Mucosa of descending colon (tissue), 3 donors: ENCODE measurements at regions not wholly inside any gene's neighbourhood (a gene's known extent, or its start where the extent isn't known, plus 50 kb on each side); places are given as distances from the start of the nearest gene placed in this dataset.

Source experiments
- ATAC-seq: fragments of 200-7000 bp; cut with Tn5 transposase; one replicate; pipeline ENCODE4 v1.9.1; 2020; ENCODE audit warnings: mild to moderate bottlenecking, moderate library complexity
- DNase-seq, 3 donors: peaks; one replicate each; pipeline ENCODE4 v3.0.0-alpha.2; 2020
- H3K36me3 ChIP-seq: fragments of 200-600 bp; one replicate; pipeline ENCODE4 v1.8.0; 2021; ENCODE audit warnings: low read depth, mild to moderate bottlenecking
- H3K4me1 ChIP-seq: fragments of 200-600 bp; one replicate; pipeline ENCODE4 v1.8.0; 2021; ENCODE audit warnings: low read depth, mild to moderate bottlenecking
- H3K4me3 ChIP-seq: fragments of 200-600 bp; one replicate; pipeline ENCODE4 v1.8.0; 2021; ENCODE audit warnings: mild to moderate bottlenecking
- H3K9me3 ChIP-seq: fragments of 200-600 bp; one replicate; pipeline ENCODE4 v1.8.0; 2021; ENCODE audit warnings: mild to moderate bottlenecking
- intact Hi-C, 2 donors: fragments of 100-400 bp; cut with DNase I in 1 of 2; cut with micrococcal nuclease in 1 of 2; formaldehyde crosslinking; loops; one replicate each; pipeline versions ENCODE4 v1.11.0 to v1.11.1; 2022; cut with DNase I, micrococcal nuclease
- TF ChIP-seq, protein P1 (sequence below): fragments of 200-600 bp; IDR thresholded peaks from one replicate; pipeline ENCODE4 v1.8.0; 2022; ENCODE audit warnings: antibody characterized with exemption, mild to moderate bottlenecking
- donor health status: DM: no; HTN: no; CAD: no; lungs with moderate emphysema.
- donor health status: DM: no; HTN: no; CAD: no.
- donor health status: DM: no; HTN: yes; CAD: no.

DNA sequence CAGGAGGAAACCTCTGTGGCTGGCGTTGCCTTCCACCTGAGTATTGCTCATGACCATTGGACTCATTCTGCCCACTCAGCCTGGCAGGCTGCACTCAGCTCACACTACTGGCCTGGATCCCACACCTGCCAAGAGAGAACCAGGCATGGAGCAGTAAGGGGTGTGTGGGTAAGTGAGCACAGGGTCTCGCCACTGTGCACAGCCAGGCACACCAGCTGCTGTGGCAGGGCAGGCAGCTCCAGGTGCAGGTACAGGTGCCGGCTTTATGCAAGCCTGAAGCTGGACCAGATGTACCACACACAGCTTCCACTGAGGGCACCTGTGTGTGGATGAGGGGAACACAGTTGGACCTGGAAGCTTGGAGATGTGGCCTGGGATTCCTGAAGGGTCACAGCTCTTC is 295.2 kb upstream of the SNX7 start:
- intact Hi-C loops, result no loop called here
- no peak for ATAC-seq
- no peaks in the 10 kb centered on the region for H3K36me3 ChIP-seq
- H3K4me1 ChIP-seq, result peaks cover 3% of the 10 kb centered on the region
- no peak for DNase-seq
- TF ChIP-seq, protein P1, sequence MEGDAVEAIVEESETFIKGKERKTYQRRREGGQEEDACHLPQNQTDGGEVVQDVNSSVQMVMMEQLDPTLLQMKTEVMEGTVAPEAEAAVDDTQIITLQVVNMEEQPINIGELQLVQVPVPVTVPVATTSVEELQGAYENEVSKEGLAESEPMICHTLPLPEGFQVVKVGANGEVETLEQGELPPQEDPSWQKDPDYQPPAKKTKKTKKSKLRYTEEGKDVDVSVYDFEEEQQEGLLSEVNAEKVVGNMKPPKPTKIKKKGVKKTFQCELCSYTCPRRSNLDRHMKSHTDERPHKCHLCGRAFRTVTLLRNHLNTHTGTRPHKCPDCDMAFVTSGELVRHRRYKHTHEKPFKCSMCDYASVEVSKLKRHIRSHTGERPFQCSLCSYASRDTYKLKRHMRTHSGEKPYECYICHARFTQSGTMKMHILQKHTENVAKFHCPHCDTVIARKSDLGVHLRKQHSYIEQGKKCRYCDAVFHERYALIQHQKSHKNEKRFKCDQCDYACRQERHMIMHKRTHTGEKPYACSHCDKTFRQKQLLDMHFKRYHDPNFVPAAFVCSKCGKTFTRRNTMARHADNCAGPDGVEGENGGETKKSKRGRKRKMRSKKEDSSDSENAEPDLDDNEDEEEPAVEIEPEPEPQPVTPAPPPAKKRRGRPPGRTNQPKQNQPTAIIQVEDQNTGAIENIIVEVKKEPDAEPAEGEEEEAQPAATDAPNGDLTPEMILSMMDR, result no peak
- H3K9me3 ChIP-seq, result no peaks in the 10 kb centered on the region
- H3K4me3 ChIP-seq, result no peak overlapping the region

DNA sequence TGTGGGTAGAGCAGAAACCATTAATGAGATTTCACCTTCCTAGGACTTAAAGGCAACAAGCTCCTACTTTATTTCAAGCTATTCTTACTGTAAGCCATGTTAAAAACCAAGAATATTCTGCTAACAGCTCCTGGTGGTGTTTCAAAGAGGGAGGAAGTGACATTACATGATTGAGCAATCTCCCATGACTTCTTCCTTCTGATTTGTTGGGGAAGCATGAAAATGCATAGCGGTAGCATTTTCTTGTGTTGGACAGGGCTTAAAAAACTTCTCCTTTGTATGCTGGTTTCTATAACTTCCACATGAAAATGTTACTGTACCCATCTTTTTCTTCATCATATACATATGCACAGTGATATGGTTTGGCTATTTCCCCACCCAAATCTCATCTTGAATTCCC is 297.0 kb upstream of the SNX7 start:
- TF ChIP-seq, protein P1, result no peak
- ATAC-seq (no peak), DNase-seq (no peak)
- H3K9me3 ChIP-seq, result no peaks in the 10 kb centered on the region
- no peak overlapping the region for H3K4me3 ChIP-seq
- intact Hi-C loops, result no loop called here
- H3K4me1 ChIP-seq, result no peaks in the 10 kb centered on the region
- no peaks in the 10 kb centered on the region for H3K36me3 ChIP-seq

DNA sequence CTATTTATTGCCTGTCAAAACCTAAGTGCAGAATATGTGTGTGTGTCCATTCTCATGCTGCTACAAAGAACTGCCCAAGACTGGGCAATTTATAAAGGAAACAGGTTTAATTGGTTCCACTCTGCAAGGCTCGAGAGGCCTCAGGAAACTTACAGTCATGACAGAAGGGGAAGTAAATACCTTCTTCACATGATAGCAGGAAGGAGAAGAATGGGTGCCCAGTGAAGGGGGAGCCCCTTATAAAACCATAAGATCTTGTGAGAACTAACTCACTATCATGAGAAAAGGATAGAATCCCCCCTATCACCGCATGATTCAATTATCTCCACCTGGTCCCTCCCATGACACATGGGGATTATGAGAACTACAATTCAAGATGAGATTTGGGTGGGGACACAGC is 300.7 kb upstream of the SNX7 start:
- H3K9me3 ChIP-seq, result no peaks in the 10 kb centered on the region
- ATAC-seq, result no peak
- intact Hi-C loops, result no loop called here

DNA sequence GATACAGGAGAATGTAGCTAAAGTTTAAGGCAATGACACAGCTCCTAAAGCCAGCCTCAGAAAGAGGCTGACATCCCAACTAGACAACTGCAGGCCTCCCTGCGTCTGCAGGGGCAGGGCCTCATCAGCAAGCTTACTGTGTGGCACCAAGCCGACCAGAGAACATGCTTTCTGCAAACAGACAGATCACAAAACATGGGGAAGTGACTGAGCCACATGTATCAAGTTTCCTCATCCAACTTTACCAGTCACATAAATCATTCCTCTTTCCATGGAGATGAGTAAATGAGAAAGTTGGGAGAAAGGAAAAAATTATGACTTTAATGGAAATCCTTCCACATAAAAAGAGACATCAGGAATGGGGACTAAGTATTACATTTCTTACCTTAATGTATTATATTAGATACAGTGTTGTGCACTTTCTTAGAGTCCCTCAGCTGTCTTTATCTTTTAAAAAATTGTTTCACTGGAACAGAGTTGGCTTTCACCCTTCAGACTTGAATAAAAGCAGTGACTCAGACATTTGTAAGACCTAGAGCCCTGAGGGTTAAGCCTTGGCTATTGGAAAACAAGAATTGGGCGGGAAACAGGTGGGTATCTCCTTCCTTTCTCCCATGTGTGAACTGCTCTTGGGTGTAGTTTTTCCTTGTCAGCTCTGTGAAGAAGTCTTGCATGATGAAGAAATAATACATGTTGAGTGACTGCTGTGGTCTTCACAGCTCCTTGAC is 305.7 kb upstream of the SNX7 start:
- TF ChIP-seq, protein P1, result no peak
- H3K4me1 ChIP-seq, result no peaks in the 10 kb centered on the region
- ATAC-seq (no peak), DNase-seq (no peak)
- no peaks in the 10 kb centered on the region for H3K9me3 ChIP-seq
- H3K36me3 ChIP-seq, result no peaks in the 10 kb centered on the region
- intact Hi-C loops, result no loop called here
- H3K4me3 ChIP-seq, result no peak overlapping the region

More for the DNA sequence above, 300.7 kb upstream of the SNX7 start:
- Histone ChIP-seq H3K4me3 (no peak overlapping the region), H3K36me3 (no peaks in the 10 kb centered on the region), H3K4me1 (no peaks in the 10 kb centered on the region)
- no peak for DNase-seq
- TF ChIP-seq, protein P1, result no peak

DNA sequence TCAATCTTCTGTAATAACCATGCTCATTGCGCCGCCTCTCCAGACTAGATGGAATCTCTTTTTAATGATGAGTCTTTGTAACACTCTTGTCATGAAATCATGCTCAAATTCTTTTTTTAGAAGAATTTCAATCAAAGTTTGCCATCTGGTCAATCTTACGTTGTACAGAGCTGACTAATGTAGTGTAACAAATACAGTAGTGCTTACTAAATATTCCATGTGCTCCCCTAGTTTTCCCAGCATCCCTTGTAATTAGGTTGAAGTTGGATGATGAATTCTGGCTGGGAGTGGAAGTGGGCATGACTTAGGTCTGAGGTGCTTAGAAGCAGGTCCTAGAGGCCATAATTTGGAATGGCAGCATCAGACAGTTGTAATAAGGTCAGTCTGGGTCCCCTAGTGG is 309.1 kb upstream of the SNX7 start:
- intact Hi-C loops, result no loop called here
- TF ChIP-seq, protein P1, result no peak
- no peak for ATAC-seq

DNA sequence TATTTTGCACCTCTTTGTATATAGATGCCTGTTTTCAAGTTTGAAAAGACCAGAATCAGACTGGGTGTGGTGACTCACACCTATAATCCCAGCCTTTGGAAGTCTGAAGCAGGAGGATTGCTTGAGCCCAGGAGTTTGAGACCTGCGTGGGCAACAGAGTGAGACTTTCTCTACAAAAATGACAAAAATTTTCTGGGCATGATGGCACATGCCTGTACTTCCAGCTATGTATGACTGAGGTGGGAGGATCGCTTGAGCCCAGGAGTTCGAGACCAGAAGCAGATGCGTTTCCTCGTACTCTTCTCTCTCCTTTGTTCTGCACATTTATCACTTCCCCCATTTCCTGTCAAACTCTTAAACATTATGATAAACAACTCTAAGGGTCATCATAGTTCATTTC is 310.0 kb upstream of the SNX7 start:
- no peaks in the 10 kb centered on the region for H3K9me3 ChIP-seq
- TF ChIP-seq, protein P1, result no peak
- intact Hi-C loops, result no loop called here
- ATAC-seq (no peak), DNase-seq (no peak)
- no peaks in the 10 kb centered on the region for H3K4me1 ChIP-seq
- H3K36me3 ChIP-seq, result no peaks in the 10 kb centered on the region
- H3K4me3 ChIP-seq, result no peak overlapping the region

More for the DNA sequence above, 309.1 kb upstream of the SNX7 start:
- no peak overlapping the region for H3K4me3 ChIP-seq
- H3K9me3 ChIP-seq, result no peaks in the 10 kb centered on the region
- no peaks in the 10 kb centered on the region for H3K36me3 ChIP-seq
- no peaks in the 10 kb centered on the region for H3K4me1 ChIP-seq
- no peak for DNase-seq
